Hematopoietic multipotent progenitor cell treated with erythropoietin and hydrocortisone succinate and interleukin-3 and kit ligand, for 4 days (in vitro differentiated cells): ENCODE measurements at regions not wholly inside any gene's neighbourhood (a gene's known extent, or its start where the extent isn't known, plus 50 kb on each side); places are given as distances from the start of the nearest gene placed in this dataset.
A peak's percentile ranks its signal among the peaks of the same experiment; 100 is the strongest.
"Not testable (repeated sequence)": the region's sequence is repeated elsewhere in the genome, so short reads cannot be mapped to it uniquely, and the experiment has no call there.

Source experiments
- DNase-seq: peaks from one replicate; pipeline ENCODE4 v3.0.0-alpha.2; 2015

DNA sequence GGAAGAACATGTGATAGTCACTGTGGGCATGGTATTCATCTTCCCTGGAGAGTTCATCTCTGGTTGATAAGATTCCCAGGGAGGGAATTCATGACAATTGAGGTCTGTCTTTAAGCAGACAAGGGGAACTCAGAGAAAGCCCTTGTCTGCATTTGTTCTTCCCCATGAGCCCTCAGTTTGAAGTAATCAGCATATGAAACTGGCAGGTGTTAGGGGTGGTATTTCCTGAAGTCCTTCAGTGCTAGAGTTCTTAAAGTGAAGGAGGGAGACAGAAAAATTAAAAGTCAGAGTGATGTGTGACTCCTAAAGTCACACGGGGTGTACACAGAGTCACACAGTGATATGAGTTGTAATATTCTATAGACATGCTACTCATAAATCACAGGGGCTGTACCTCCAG, 60.6 kb upstream of the SYK start:
- no peak for DNase-seq

DNA sequence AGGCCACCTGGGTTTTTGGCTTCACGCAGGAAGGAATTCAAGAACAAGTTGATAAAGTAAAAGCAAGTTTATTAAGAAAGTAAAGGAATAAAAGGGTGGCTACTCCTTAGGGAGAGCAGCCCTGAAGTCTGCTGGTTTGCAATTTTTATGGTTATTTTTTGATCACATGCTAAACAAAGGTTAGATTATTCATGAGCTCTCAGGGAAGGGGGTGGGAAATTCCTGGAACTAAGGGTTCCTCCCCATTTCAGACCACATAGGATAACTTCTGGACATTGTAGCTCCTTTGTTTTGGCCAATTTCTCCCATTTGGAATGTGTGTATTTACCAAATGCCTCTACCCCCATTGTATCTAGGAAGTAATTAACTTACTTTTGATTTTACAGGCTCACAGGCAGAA, 63.9 kb upstream of the SYK start:
- no peak for DNase-seq

DNA sequence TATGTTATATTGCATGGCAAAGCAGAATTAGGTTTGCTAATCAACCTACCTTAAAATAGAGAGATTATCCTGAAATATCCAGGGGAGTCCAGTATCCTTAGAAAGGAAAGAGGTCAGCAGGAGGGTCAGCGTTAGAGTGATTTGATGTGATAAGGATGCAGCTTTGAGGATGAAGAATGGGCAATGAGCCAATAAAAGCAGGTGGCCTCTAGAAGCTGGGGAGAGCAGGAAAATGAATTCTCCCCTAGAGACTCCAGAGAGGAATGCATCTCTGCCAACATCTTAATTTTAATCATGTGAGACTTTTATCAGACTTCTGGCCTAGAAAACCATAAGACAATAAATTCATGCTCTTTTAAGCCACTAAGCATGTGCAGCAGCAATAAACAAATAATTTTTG, 65.7 kb upstream of the SYK start:
- no peak for DNase-seq

DNA sequence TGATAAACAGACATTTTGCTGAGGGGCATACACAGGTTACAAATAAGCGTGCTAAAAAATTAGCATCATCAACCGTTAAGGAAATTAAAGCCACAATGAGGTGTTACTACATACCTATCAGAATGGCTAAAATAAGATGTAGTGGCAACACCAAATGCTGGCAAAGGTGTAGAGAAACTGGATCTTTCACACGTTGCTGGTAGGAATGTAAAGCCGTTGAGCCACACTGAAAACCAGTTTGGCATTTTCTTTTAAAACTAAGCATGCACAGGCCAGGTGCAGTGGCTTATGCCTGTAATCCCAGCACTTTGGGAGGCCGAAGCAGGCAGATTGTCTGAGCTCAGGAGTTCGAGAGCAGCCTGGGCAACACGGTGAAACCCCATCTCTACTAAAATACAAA, 67.0 kb upstream of the SYK start:
- no peak for DNase-seq

DNA sequence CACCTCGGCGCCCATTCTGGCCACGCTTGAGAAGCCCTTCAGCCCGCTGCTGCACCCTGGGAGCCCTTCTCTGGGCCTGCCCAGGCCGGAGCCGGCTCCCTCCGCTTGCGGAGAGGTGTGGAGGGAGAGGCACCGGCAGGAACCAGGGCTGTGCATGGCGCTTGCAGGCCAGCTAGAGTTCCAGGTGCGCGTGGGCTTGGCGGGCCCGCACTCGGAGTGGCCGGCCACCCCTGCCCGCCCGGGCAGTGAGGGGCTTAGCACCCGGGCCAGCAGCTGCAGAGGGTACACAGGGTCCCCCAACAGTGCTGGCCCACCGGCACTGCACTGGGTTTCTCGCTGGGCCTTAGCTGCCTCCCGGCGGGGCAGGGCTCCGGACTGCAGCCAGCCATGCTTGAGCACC, 72.3 kb upstream of the SYK start:
- no peak for DNase-seq

DNA sequence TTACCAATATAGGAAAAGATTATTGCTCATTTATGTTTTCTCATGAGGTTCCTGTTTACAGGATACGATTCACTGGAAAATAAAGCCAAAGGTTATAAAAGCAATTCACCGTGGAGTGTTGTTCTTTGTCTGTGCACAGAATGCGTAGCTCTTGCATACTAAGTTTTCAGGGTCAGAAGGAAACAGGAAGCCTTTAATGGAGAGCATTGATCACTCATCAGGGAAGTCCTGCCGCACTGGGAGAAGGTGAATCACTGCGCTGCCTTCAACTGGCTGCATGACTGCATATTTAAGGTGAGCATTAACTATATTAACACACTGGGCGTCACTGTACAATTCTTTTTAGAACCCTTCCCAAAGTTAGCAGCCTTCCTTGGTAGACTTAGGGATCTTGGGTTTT, 74.1 kb upstream of the SYK start:
- DNase-seq: no peak

DNA sequence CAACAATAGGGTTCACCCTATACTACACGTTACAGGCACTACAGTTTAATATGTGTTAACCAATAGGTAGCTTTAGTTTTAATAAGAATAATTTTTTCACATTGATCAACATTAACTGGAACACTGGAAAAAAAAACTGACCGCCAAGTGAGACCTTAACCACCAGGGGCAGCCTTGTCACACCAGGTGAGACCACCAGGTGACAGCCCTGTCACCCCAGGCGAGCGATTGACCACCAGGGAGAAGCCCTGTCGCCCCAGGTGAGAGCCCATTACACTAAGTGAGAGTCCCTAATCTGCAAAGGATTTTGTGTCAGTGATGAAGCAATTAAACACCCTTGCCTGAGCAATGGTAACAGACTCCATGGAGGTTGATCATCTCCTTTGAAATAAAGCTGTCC, 75.4 kb upstream of the SYK start:
- no peak for DNase-seq

DNA sequence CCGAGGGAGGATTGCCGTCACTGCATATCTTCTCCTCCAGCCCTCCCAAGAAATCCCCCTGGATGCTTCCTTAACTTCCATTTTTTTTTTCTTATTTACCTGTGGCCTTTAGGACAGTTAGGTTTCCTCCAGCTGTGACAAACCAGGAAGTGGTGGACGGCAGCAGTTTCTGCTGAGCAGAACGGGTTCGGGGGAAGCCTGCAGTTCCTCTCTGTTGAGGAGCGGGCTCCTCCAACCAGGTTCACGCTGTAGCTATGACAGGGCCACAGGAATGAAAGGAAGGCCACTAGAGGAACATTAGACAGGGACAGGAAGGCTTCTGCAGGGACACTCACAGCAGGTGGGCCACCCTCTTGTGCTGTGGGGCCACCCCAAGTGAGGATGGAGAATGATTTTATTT, 76.7 kb upstream of the SYK start:
- DNase-seq: peak; percentile 14

DNA sequence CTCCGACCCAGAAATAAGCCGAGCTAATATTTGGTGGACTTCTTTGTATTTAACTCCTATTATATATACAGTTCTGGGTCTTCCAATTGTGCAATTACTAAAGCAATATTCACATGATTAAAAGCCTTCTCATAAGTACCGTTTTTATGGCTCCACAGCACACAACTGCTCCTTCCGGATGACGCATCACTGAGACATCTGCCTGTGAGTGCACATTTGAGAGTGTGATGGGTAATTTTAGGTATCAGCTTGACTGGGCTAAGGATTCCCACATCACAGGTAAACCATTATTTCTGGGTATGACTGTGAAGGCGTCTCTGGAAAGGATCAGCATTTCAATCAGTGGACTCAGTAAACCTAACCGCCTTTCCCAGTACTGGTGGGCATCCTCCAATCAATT, 77.5 kb upstream of the SYK start:
- DNase-seq: no peak

DNA sequence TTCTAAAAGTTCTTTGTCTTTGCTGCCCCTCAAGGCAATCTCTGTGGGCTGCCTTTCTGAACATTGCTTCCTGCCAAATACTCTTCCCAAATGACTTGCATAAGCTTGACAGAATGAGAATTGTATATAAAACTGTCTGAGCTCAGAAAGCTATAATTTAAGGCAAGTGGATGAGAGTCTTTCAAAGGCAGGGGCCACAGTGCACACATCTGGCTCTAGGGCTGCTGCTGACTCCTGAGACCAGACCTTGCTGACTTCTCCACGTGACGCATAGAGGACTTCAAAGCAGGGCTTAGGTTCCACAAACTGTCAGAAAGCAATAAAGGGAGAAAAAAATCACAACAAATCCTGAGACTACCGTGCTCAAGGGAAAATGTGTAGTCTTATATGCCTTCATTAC, 79.4 kb upstream of the DIRAS2 start:
- DNase-seq: peak; percentile 4

DNA sequence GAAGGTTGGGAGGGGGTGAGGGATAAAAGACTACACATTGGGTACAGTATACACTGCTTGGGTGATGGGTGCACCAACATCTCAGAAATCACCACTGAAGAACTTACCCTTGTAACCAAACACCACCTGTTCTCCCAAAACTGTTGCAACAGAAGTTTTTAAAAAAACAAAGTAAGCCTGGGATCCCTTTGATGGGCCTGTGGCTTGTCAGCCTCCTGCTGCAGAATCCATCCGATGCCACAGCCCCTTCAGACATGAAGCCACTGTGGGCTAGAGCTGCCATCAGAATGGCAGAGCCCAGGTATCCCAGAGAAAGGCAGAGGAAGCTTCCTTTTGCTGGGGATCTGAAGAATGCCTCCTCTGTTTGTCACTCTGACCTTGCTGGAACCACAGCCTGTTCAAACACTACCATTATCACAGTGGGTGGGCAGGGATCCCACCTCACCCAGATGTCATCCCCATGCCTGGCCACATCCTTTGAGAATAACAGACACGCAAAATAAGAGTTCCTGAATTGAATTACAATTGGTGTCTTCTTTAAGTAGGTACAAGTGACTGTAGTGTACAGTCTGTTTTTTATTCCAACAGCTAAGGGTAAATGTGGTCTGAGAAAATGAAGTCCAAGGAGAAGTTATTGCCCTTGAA, 78.1 kb upstream of the DIRAS2 start:
- no peak for DNase-seq

DNA sequence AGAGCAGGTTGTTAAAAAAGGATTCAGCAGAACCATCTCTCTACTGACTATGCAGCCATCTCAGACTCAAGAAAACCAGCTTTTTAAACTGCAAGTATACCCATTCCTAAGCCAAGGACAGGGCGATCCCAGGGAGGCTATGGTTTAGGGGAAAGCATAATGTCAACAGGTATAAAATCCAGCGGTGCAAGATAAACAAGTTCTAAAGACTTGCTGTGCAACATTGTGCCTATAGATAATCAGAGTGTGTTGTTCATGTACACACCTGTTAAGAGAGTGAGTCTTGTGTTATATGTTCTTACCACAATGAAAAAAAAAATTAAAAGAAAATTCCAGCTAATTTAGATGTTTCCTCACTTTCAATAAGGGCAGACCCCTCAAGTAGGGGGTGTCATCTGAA, 63.6 kb upstream of the DIRAS2 start:
- no peak for DNase-seq

DNA sequence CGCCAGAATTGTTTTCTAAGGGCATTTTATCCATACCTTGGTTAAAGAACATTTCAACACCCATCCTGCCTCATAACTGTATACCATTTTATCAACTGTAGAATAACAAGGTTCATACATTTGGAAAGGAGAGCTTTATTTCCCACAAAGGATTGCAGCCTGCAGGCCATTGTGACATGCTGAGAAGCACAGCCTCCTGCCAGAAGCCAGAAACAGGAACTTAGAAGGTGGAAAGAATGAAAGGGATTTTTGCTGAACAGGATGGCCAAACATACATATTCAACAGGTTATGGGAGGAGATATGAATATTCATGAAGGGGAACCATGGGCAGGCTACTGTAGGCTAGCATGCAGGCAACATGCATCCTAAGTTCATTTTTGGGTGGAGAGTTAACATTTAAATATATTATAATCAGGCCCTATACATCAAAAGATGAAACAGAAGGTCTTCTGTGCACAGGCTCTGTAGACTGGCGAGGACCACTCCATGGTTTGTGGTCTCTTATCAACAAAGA, 59.9 kb upstream of the DIRAS2 start:
- peak; percentile 20 for DNase-seq

DNA sequence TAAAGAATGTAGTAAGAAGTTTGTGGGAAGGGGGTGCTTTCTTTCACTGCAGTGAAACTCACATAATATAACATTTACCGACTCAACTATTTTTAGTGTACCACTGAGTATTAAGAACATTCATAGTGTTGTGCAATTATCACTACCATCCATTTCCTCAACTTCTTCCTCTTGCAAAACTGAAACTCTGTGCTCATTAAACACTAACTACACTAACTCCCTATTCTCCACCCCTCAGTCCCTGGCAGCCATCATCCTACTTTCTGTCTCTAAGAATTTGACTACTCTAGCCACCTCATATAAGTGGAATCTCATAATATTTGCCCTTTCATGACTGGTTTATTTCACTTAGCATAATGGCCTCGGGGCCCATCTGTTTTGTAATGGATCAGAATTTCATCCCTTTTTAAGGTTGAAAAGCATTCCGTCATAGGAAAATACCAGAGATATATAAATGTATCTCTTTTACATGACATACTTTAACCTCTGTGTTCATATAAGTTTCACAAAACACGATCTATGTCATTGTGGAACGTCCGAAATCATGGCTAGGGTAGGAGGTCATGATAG, 56.3 kb upstream of the DIRAS2 start:
- peak; percentile 10 for DNase-seq

DNA sequence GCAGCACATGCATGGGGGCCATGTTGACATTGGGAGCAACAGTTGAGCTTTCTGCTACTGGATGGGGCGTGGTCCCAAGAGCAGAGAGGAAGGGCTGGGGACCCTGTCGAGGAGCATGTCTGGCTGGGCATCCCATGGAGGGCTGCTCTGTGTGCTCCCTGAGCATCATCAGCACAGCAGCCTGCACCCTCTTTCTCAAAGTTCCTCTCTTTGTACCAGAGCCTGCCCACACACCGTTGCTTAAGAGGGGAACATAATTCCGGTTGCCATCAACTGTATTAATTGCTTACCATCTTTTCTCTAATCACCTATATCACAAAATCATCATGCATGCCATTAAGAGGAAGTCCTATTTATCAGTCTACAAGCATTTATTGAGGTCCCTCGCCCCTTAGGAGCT, 55.2 kb upstream of the DIRAS2 start:
- DNase-seq: no peak

DNA sequence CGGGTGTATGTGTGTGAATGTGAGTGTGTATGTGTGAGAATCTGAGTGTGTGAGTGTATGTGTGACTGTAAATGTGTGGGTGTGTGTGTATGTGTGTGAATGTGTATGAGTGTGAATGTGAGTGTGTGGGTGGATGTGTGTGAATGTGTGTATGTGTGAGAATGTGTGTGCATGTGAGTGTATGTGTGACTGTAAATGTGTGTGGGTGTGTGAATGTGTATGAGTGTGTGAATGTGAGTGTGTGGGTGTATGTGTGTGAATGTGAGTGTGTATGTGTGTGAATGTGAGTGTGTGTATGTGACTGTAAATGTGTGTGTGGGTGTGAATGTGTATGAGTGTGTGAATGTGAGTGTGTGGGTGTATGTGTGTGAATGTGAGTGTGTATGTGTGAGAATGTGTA, 51.6 kb upstream of the DIRAS2 start:
- DNase-seq: not testable (repeated sequence)
